B cell (primary cell): ENCODE measurements at regions not wholly inside any gene's neighbourhood (a gene's known extent, or its start where the extent isn't known, plus 50 kb on each side); places are given as distances from the start of the nearest gene placed in this dataset.

Experiments used
- ATAC-seq: fragments of 200-7000 bp; cut with Tn5 transposase; one replicate; pipeline ENCODE4 v1.10.0; 2021; ENCODE audit warnings: low read depth, mild to moderate bottlenecking, moderate number of reproducible peaks, moderate library complexity
- CTCF ChIA-PET: fragments of 350-600 bp; sonication (Branson Sonifier 250); formaldehyde crosslinking; loops from one replicate; lab custom pipeline; 2021; ENCODE audit warnings: antibody characterized with exemption, inconsistent platforms; lab: Charles Lee
- POLR2A ChIA-PET: fragments of 350-600 bp; sonication (Branson Sonifier 250); formaldehyde crosslinking; loops from one replicate; lab custom pipeline; 2021; ENCODE audit warnings: antibody characterized with exemption; lab: Charles Lee
- DNase-seq: peaks from one replicate; pipeline ENCODE4 v3.0.0; 2013
- H2AFZ ChIP-seq: 2 replicates; pipeline ENCODE4 v1.6.1; 2012; ENCODE audit warnings: mild to moderate bottlenecking, low read depth, low read length; ENCODE audit not compliant: insufficient read depth, poor library complexity, severe bottlenecking
- H3K27ac ChIP-seq, 2 donors: 1 replicate in 1 of 2; 2 replicates in 1 of 2; pipeline ENCODE4 v1.5.1; 2012 to 2013; ENCODE audit warnings: low read length in 2 of 2, mild to moderate bottlenecking in 2 of 2, moderate library complexity in 1 of 2
- H3K27me3 ChIP-seq, 4 experiments: fragments of 200-600 bp in 1 of 4; sonication (generic) in 1 of 4; replicated peaks in 1 of 4; 1 replicate in 2 of 4; 2 replicates in 2 of 4; pipeline versions ENCODE4 v1.6.1 to v1.7.0; 2013 to 2016; ENCODE audit warnings: low read length in 3 of 4, mild to moderate bottlenecking in 2 of 4, mixed read lengths in 1 of 4, moderate library complexity in 1 of 4; ENCODE audit not compliant: insufficient read depth in 4 of 4, control insufficient read depth in 3 of 4; ENCODE audit errors: control extremely low read depth in 1 of 4
- H3K36me3 ChIP-seq, 2 experiments: replicated peaks in 1 of 2; 1 replicate in 1 of 2; 2 replicates in 1 of 2; pipeline versions ENCODE4 v1.6.1 to v1.7.1; 2013; ENCODE audit warnings: low read length in 1 of 2; ENCODE audit not compliant: insufficient read depth in 2 of 2, control insufficient read depth in 1 of 2; ENCODE audit errors: control extremely low read depth in 1 of 2, extremely low read depth in 1 of 2
- H3K4me1 ChIP-seq, 2 donors: fragments of 200-600 bp in 1 of 2; sonication (generic) in 1 of 2; 1 replicate in 1 of 2; 2 replicates in 1 of 2; pipeline versions ENCODE4 v1.5.1 to v1.6.1; 2013 to 2017; ENCODE audit warnings: low read length in 2 of 2; ENCODE audit not compliant: control insufficient read depth in 2 of 2, insufficient read depth in 2 of 2
- H3K4me2 ChIP-seq: replicated peaks from 2 replicates; pipeline ENCODE3; 2012; ENCODE audit warnings: mild to moderate bottlenecking, low read depth, low read length; ENCODE audit not compliant: poor library complexity, severe bottlenecking
- H3K4me3 ChIP-seq, 5 experiments: fragments of 200-600 bp in 1 of 5; sonication (generic) in 1 of 5; 1 replicate in 3 of 5; 2 replicates in 2 of 5; pipeline versions ENCODE4 v1.5.1 to v1.7.0; 2011 to 2016; ENCODE audit warnings: low read length in 4 of 5, mild to moderate bottlenecking in 4 of 5, low read depth in 2 of 5, control low read depth in 1 of 5, moderate library complexity in 1 of 5; ENCODE audit not compliant: insufficient read depth in 1 of 5; ENCODE audit errors: control extremely low read depth in 1 of 5, extremely low read depth in 1 of 5
- H3K79me2 ChIP-seq: fragments of 200-600 bp; sonication (generic); one replicate; pipeline ENCODE4 v1.6.0; 2016; ENCODE audit warnings: low read length; ENCODE audit not compliant: control insufficient read depth, insufficient read depth
- H3K9ac ChIP-seq: fragments of 200-600 bp; sonication (generic); 2 replicates; pipeline ENCODE4 v1.6.1; 2017; ENCODE audit warnings: mild to moderate bottlenecking, low read length, moderate library complexity
- H3K9me3 ChIP-seq, 3 donors: one replicate each; pipeline versions ENCODE4 v1.6.1 to v1.7.1; 2013; ENCODE audit warnings: low read length in 2 of 3; ENCODE audit not compliant: control insufficient read depth in 2 of 3, insufficient read depth in 1 of 3; ENCODE audit errors: control extremely low read depth in 1 of 3
- H4K20me1 ChIP-seq: 2 replicates; pipeline ENCODE4 v1.6.0; 2012; ENCODE audit warnings: mild to moderate bottlenecking, low read length; ENCODE audit not compliant: insufficient read depth, control insufficient read depth, poor library complexity, severe bottlenecking
- H3K27ac Mint-ChIP-seq: one replicate; pipeline ENCODE4 v1.8.0; 2021; ENCODE audit warnings: mixed read lengths
- H3K27me3 Mint-ChIP-seq: one replicate; pipeline ENCODE4 v1.8.0; 2021; ENCODE audit warnings: mixed read lengths
- H3K4me1 Mint-ChIP-seq: one replicate; pipeline ENCODE4 v1.8.0; 2021; ENCODE audit warnings: mixed read lengths
- H3K4me3 Mint-ChIP-seq: one replicate; pipeline ENCODE4 v1.8.0; 2021; ENCODE audit warnings: mixed read lengths
- H3K9me3 Mint-ChIP-seq: one replicate; pipeline ENCODE4 v1.8.0; 2022; ENCODE audit warnings: mixed read lengths; ENCODE audit not compliant: insufficient read depth
- EZH2 ChIP-seq: IDR thresholded peaks from 2 replicates; pipeline ENCODE4 v1.6.1; 2012; ENCODE audit warnings: borderline replicate concordance, low read depth, mild to moderate bottlenecking, moderate library complexity, low read length; ENCODE audit not compliant: insufficient read depth, poor library complexity, severe bottlenecking
- WGBS: methylation state at CpG from one replicate; pipeline ENCODE4 v1.1.5; 2013; ENCODE audit warnings: missing lambda C conversion rate; ENCODE audit not compliant: insufficient coverage; 5-methylcytosine and 5-hydroxymethylcytosine counted together
- intact Hi-C: fragments of 100-400 bp; cut with micrococcal nuclease; formaldehyde crosslinking; loops from one replicate; pipeline ENCODE4 v1.10.0; 2022
- TF ChIP-seq, protein P1 (sequence below): fragments of 200-600 bp; IDR thresholded peaks from one replicate; pipeline ENCODE4 v1.8.0; 2022; ENCODE audit warnings: antibody characterized with exemption, mild to moderate bottlenecking

DNA sequence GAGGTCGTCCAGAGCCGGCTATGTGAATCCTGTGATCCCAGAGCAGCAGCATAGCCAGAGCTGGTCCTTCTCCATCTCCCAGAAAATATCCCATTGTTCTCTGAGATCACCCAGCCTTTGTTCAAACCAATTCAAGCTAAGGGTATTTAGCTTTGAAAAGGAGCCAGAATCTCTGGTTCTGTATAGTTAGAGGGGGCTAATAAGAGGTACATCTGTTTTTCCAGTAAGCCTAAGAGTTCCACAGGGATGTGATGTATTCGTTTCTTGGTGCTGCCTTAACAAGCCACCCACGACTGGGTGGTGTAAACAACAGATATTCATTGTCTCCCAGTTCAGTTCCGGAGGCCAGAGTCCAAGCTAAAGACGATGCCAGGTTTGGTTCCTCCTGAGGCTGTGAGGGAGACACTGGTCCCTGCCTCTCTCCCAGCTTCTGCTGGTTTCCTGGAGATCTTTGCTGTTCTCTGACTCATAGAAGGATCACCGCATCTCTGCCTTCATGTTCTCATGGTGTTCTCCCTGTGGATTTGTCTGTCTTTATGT is 344.8 kb downstream of the MTRR start:
- ChIA-PET CTCF (no interaction called here), POLR2A (no interaction called here)
- H2AFZ ChIP-seq: no peak overlapping the region
- no peaks in the 10 kb centered on the region for H4K20me1 ChIP-seq
- H3K4me1 ChIP-seq: no peaks in the 10 kb centered on the region
- DNase-seq (no peak), ATAC-seq (no peak)
- no peaks in the 10 kb centered on the region for H3K27me3 Mint-ChIP-seq
- no peaks in the 10 kb centered on the region for H3K79me2 ChIP-seq
- no peak overlapping the region for H3K9ac ChIP-seq
- H3K27me3 ChIP-seq: no peaks in the 10 kb centered on the region
- intact Hi-C loops: no loop called here
- no peak overlapping the region for H3K27ac ChIP-seq
- H3K27ac Mint-ChIP-seq: no peak overlapping the region
- H3K9me3 Mint-ChIP-seq: no peaks in the 10 kb centered on the region
- H3K36me3 ChIP-seq: no peaks in the 10 kb centered on the region
- no peak overlapping the region for H3K4me2 ChIP-seq
- TF ChIP-seq, protein P1, sequence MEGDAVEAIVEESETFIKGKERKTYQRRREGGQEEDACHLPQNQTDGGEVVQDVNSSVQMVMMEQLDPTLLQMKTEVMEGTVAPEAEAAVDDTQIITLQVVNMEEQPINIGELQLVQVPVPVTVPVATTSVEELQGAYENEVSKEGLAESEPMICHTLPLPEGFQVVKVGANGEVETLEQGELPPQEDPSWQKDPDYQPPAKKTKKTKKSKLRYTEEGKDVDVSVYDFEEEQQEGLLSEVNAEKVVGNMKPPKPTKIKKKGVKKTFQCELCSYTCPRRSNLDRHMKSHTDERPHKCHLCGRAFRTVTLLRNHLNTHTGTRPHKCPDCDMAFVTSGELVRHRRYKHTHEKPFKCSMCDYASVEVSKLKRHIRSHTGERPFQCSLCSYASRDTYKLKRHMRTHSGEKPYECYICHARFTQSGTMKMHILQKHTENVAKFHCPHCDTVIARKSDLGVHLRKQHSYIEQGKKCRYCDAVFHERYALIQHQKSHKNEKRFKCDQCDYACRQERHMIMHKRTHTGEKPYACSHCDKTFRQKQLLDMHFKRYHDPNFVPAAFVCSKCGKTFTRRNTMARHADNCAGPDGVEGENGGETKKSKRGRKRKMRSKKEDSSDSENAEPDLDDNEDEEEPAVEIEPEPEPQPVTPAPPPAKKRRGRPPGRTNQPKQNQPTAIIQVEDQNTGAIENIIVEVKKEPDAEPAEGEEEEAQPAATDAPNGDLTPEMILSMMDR: no peak
- TF ChIP-seq EZH2: no peak
- H3K9me3 ChIP-seq: peaks cover 0 to 4% (median 0%) of the 10 kb centered on the region in 3 donors
- H3K4me3 ChIP-seq: no peak overlapping the region
- no peak overlapping the region for H3K4me3 Mint-ChIP-seq
- no peaks in the 10 kb centered on the region for H3K4me1 Mint-ChIP-seq
- 49% methylated on average over 4 of the region's 7 CpGs for WGBS

DNA sequence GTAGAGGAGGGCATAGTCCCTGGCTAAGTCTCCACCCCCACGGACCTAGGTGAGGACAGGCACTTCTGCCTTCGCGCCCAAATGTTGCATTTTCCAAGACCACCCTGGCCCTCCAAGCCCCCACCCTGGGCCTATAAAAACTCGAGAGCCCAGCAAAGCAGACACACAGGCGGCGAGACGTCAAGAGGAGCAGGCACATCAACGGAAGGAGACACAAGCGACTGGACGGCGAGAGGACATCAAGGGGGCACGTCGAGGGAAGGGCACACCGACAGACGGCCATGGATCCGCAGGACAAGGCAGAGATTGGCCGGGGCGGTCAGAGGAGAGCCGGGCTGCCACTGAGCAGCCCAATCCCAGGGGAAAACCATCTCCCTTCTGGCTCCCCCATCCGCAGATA is 348.0 kb downstream of the MTRR start:
- H2AFZ ChIP-seq: no peak overlapping the region
- H3K9ac ChIP-seq: no peak overlapping the region
- ATAC-seq (no peak), DNase-seq (no peak)
- H3K4me2 ChIP-seq: no peak overlapping the region
- H3K27me3 ChIP-seq: no peaks in the 10 kb centered on the region
- CTCF ChIA-PET: no interaction called here
- no peaks in the 10 kb centered on the region for H3K4me1 ChIP-seq
- intact Hi-C loops: no loop called here
- no peak for TF ChIP-seq EZH2
- TF ChIP-seq, protein P1: no peak
- H3K4me3 ChIP-seq: no peak overlapping the region
- no peaks in the 10 kb centered on the region for H3K79me2 ChIP-seq
- POLR2A ChIA-PET: no interaction called here
- no peak overlapping the region for H3K27ac Mint-ChIP-seq
- no peaks in the 10 kb centered on the region for H3K27me3 Mint-ChIP-seq
- no peaks in the 10 kb centered on the region for H3K4me1 Mint-ChIP-seq
- no peaks in the 10 kb centered on the region for H3K9me3 Mint-ChIP-seq
- no peak overlapping the region for H3K4me3 Mint-ChIP-seq
- H3K36me3 ChIP-seq: no peaks in the 10 kb centered on the region
- no peaks in the 10 kb centered on the region for H4K20me1 ChIP-seq
- peaks cover 0 to 11% (median 0%) of the 10 kb centered on the region in 3 donors for H3K9me3 ChIP-seq
- no peak overlapping the region for H3K27ac ChIP-seq
- 88% methylated on average over 17 of the region's 20 CpGs for WGBS
